HK-2 (cell line): ENCODE measurements at regions not wholly inside any gene's neighbourhood (a gene's known extent, or its start where the extent isn't known, plus 50 kb on each side); places are given as distances from the start of the nearest gene placed in this dataset.

Experiments
- DNase-seq: peaks from one replicate; pipeline ENCODE4 v3.0.0-alpha.2; 2018; ENCODE audit not compliant: unreplicated experiment

- DNase-seq = no peak
Observed at GRCh38 chr6:113739041-113739655, 118.0 kb upstream of the MARCKS start.

GRCh38 chr6:113741651-113742050 lies 115.5 kb upstream of the MARCKS start:
- no peak for DNase-seq

GRCh38 chr6:113742342-113742741 lies 114.8 kb upstream of the MARCKS start:
- DNase-seq = no peak

GRCh38 chr6:113744861-113745260 lies 112.3 kb upstream of the MARCKS start:
- DNase-seq = no peak

GRCh38 chr6:113750151-113750855 lies 106.8 kb upstream of the MARCKS start:
- no peak for DNase-seq

- DNase-seq = no peak
Observed at GRCh38 chr6:113754291-113754690, 102.9 kb upstream of the MARCKS start.

GRCh38 chr6:113755449-113756289 lies 101.5 kb upstream of the MARCKS start:
- DNase-seq = no peak

GRCh38 chr6:113756290-113756665 lies 100.9 kb upstream of the MARCKS start:
- DNase-seq = no peak

GRCh38 chr6:113758214-113758613 lies 98.9 kb upstream of the MARCKS start:
- no peak for DNase-seq

GRCh38 chr6:113758826-113759574 lies 98.1 kb upstream of the MARCKS start:
- DNase-seq = no peak

- no peak for DNase-seq
Observed at GRCh38 chr6:113762641-113763040, 94.5 kb upstream of the MARCKS start.

- no peak for DNase-seq
Observed at GRCh38 chr6:113763311-113763766, 93.8 kb upstream of the MARCKS start.

- peak; percentile 43 for DNase-seq
Observed at GRCh38 chr6:113763876-113764275, 93.3 kb upstream of the MARCKS start.

- no peak for DNase-seq
Observed at GRCh38 chr6:113765909-113766308, 91.2 kb upstream of the MARCKS start.

GRCh38 chr6:113767985-113768384 lies 89.2 kb upstream of the MARCKS start:
- no peak for DNase-seq

GRCh38 chr6:113772961-113773360 lies 84.2 kb upstream of the MARCKS start:
- no peak for DNase-seq

GRCh38 chr6:113774127-113774825 lies 82.9 kb upstream of the MARCKS start:
- no peak for DNase-seq

- DNase-seq = no peak
Observed at GRCh38 chr6:113776998-113777397, 80.1 kb upstream of the MARCKS start.

- no peak for DNase-seq
Observed at GRCh38 chr6:113777601-113778000, 79.5 kb upstream of the MARCKS start.

GRCh38 chr6:113779656-113780055 lies 77.5 kb upstream of the MARCKS start:
- DNase-seq = no peak

- no peak for DNase-seq
Observed at GRCh38 chr6:113782636-113783035, 74.5 kb upstream of the MARCKS start.
